DOHH2 (cell line): ENCODE measurements at regions not wholly inside any gene's neighbourhood (a gene's known extent, or its start where the extent isn't known, plus 50 kb on each side); places are given as distances from the start of the nearest gene placed in this dataset.

Source experiments
- H3F3A ChIP-seq: fragments of 200-600 bp; sonication (generic), shearing (Covaris generic); 2 replicates; pipeline ENCODE4 v1.6.0; 2016; ENCODE audit warnings: antibody characterized with exemption, mild to moderate bottlenecking; ENCODE audit not compliant: control insufficient read depth, insufficient read depth
- H3K27ac ChIP-seq: fragments of 200-600 bp; sonication (generic); 2 replicates; pipeline ENCODE4 v1.5.1; 2014; ENCODE audit warnings: low read depth, mild to moderate bottlenecking, low read length, moderate library complexity
- H3K27me3 ChIP-seq: fragments of 200-600 bp; sonication (generic); 2 replicates; pipeline ENCODE4 v1.6.1; 2014; ENCODE audit warnings: mild to moderate bottlenecking, low read length, mixed read lengths; ENCODE audit not compliant: control insufficient read depth
- H3K36me3 ChIP-seq: fragments of 200-600 bp; sonication (generic); 2 replicates; pipeline ENCODE4 v1.6.1; 2014; ENCODE audit warnings: mild to moderate bottlenecking, low read length, moderate library complexity, mixed read lengths; ENCODE audit not compliant: control insufficient read depth
- H3K4me1 ChIP-seq: fragments of 200-600 bp; sonication (generic); 2 replicates; pipeline ENCODE4 v1.6.1; 2014; ENCODE audit warnings: mild to moderate bottlenecking, low read length, mixed read lengths; ENCODE audit not compliant: control insufficient read depth
- H3K4me2 ChIP-seq: fragments of 200-600 bp; sonication (generic); 2 replicates; pipeline ENCODE4 v1.6.0; 2014; ENCODE audit warnings: mild to moderate bottlenecking, low read length, moderate library complexity
- H3K4me3 ChIP-seq: fragments of 200-600 bp; sonication (generic); 2 replicates; pipeline ENCODE4 v1.5.1; 2014; ENCODE audit warnings: mild to moderate bottlenecking, low read length, mixed read lengths
- H3K79me2 ChIP-seq: fragments of 200-600 bp; sonication (generic); 2 replicates; pipeline ENCODE4 v1.6.1; 2014; ENCODE audit warnings: mild to moderate bottlenecking, low read length, mixed read lengths; ENCODE audit not compliant: control insufficient read depth
- H3K9me2 ChIP-seq: fragments of 200-600 bp; sonication (generic); replicated peaks from 2 replicates; pipeline ENCODE4 v1.6.1; 2014; ENCODE audit warnings: mild to moderate bottlenecking, low read length, mixed read lengths; ENCODE audit not compliant: control insufficient read depth
- H3K9me3 ChIP-seq: fragments of 200-600 bp; sonication (generic); 2 replicates; pipeline ENCODE4 v1.6.1; 2014; ENCODE audit warnings: antibody characterized with exemption, low read length, mixed read lengths; ENCODE audit not compliant: control insufficient read depth, insufficient read depth
- H4K20me1 ChIP-seq: fragments of 200-600 bp; sonication (generic); 2 replicates; pipeline ENCODE4 v1.6.0; 2014; ENCODE audit warnings: low read depth, mild to moderate bottlenecking, antibody characterized with exemption, low read length, moderate library complexity; ENCODE audit not compliant: control insufficient read depth, insufficient read depth
- CTCF ChIP-seq: fragments of 200-600 bp; sonication (generic); IDR thresholded peaks from one replicate; pipeline ENCODE4 v1.5.1; 2014; ENCODE audit warnings: antibody characterized with exemption, mild to moderate bottlenecking, low read depth, low read length; ENCODE audit not compliant: poor library complexity, severe bottlenecking
- EZH2phosphoT487 ChIP-seq: fragments of 200-600 bp; sonication (generic); IDR thresholded peaks from 2 replicates; pipeline ENCODE4 v1.6.1; 2017; ENCODE audit warnings: borderline replicate concordance, mild to moderate bottlenecking, antibody characterized with exemption, low read length, moderate library complexity, mixed read lengths

- H3K27me3 ChIP-seq = no peaks in the 10 kb centered on the region
- H4K20me1 ChIP-seq = no peaks in the 10 kb centered on the region
- H3F3A ChIP-seq = no peaks in the 10 kb centered on the region
- H3K79me2 ChIP-seq = no peaks in the 10 kb centered on the region
- no peaks in the 10 kb centered on the region for H3K4me1 ChIP-seq
- H3K36me3 ChIP-seq = no peaks in the 10 kb centered on the region
- no peak overlapping the region for H3K4me3 ChIP-seq
- H3K4me2 ChIP-seq = no peak overlapping the region
- H3K9me2 ChIP-seq = no peaks in the 10 kb centered on the region
- H3K27ac ChIP-seq = no peak overlapping the region
- TF ChIP-seq EZH2phosphoT487 (no peak), CTCF (no peak)
- H3K9me3 ChIP-seq = no peaks in the 10 kb centered on the region
Measured at GRCh38 chr2:15830937-15831549, 109.3 kb upstream of the MYCN start.

- TF ChIP-seq CTCF = no peak
- Histone ChIP-seq H3K27ac (no peak overlapping the region), H3F3A (no peaks in the 10 kb centered on the region), H3K9me2 (no peaks in the 10 kb centered on the region), H3K4me1 (no peaks in the 10 kb centered on the region), H3K4me2 (no peak overlapping the region), H3K79me2 (no peaks in the 10 kb centered on the region), H3K4me3 (no peak overlapping the region), H4K20me1 (no peaks in the 10 kb centered on the region), H3K9me3 (no peaks in the 10 kb centered on the region), H3K36me3 (no peaks in the 10 kb centered on the region), H3K27me3 (no peaks in the 10 kb centered on the region)
Measured at GRCh38 chr2:15832030-15832709, 108.2 kb upstream of the MYCN start.

- H3K4me3 ChIP-seq = no peak overlapping the region
- no peaks in the 10 kb centered on the region for H4K20me1 ChIP-seq
- H3K27me3 ChIP-seq = no peaks in the 10 kb centered on the region
- no peak overlapping the region for H3K4me2 ChIP-seq
- no peaks in the 10 kb centered on the region for H3K36me3 ChIP-seq
- H3K79me2 ChIP-seq = no peaks in the 10 kb centered on the region
- H3K9me2 ChIP-seq = no peaks in the 10 kb centered on the region
- no peaks in the 10 kb centered on the region for H3K9me3 ChIP-seq
- TF ChIP-seq CTCF = no peak
- TF ChIP-seq EZH2phosphoT487 = no peak
- H3F3A ChIP-seq = no peaks in the 10 kb centered on the region
- no peaks in the 10 kb centered on the region for H3K4me1 ChIP-seq
- no peak overlapping the region for H3K27ac ChIP-seq
Measured at GRCh38 chr2:15832849-15833680, 107.3 kb upstream of the MYCN start.
